GM20431 (cell line): ENCODE measurements at regions not wholly inside any gene's neighbourhood (a gene's known extent, or its start where the extent isn't known, plus 50 kb on each side); places are given as distances from the start of the nearest gene placed in this dataset.

ENCODE experiments used
- in situ Hi-C: fragments of 300-500 bp; cut with MseI, MboI; formaldehyde crosslinking; loops from one replicate; pipeline ENCODE4 v1.15.0; 2020; ENCODE audit warnings: low sequenced_read_pairs; ENCODE audit not compliant: unreplicated experiment

GRCh38 chr12:28909291-28909690 lies 239.8 kb upstream of the FAR2 start:
- in situ Hi-C loops: no loop called here

GRCh38 chr12:28925719-28926376 lies 223.2 kb upstream of the FAR2 start:
- in situ Hi-C loops: no loop called here

- in situ Hi-C loops: no loop called here
Measured at GRCh38 chr12:28930704-28931103, 218.4 kb upstream of the FAR2 start.

- in situ Hi-C loops: no loop called here
Measured at GRCh38 chr12:28933176-28933575, 215.9 kb upstream of the FAR2 start.

DNA sequence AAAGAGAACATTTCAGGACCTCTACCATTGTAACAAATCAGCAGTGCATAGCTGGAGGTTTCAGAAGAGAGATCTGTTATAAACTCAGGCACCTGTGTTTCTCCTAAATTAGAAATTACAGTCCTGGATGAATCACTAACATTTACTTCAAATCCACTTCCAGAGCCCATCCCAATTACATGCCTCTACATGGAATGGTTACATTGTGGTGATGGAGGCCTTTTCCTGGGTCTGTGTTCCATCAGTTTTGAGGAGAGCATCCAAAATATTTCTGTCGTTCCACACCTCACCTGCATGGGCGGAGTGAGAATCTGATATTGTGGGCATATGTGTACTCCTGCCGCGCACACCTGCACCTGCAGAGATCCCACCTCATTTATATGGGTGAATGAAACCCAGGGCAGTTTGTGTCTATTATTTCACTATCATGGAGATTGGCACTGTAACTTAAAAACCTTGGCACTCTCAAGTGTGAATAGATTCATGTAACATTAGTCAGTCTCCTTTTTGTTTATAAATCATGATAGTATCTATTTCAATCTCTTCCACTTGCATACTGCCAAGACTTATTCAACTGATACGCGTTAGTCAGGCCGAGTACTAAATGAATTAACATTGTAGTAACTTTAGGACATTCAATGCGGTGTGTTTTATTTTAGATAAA lies 215.1 kb upstream of the FAR2 start:
- in situ Hi-C loops: no loop called here

DNA sequence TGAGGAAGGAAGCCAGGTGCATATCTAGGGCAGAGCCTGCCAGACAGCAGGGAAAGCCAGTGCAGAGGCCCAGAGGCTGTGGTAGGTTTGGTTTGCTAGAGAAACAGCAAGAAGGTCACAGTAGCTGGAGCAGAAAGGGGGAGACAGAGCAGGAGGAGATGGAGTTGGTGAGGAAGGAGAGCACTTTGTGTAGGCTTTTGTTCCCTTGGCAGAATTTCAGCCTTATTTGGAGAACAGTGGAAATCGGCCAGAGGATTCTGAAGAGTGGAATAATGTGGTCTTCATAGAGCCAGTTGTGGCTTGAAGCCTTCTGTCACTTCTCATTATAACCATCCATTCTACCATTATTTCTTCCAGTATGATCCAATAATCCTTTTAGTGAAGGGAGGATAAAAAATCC lies 212.9 kb upstream of the FAR2 start:
- in situ Hi-C loops: no loop called here

DNA sequence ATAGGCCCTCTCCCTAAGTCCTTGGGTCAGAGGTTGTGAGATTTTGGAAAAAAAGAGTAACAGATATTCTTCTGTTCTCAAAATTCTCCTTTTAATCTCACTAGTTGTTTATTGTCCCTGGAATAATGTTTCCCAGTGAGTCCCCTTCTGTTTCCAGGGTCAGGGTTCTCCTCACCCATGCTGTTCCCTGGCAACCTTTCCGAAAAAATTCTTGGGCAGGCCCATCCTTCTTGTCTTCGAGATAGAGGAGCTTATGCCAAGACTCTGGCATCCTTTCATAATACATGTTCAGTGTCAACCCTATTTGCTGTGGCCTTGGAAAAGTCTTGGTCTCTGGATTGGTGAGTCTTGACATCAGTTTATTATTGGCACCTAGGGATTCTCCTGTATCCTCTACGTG lies 212.4 kb upstream of the FAR2 start:
- in situ Hi-C loops: no loop called here

DNA sequence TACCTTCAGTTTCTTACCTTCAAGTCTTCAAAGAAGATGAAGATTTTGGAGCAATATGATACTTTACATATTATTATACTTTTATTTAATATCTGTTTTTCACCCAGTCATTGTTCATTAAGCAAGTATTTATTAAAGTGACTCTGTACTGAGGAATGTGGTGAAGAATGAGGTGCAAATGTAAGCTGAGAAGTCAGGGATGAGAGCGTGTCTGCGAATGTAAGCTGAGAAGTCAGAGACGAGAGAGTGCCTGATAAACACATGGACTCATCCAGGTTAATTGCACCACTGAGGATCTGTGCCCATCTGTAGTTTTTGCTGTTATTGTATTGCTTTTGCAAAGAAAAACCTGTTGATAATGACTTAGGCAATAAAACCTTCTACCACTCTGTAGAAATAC lies 211.9 kb upstream of the FAR2 start:
- in situ Hi-C loops: no loop called here

DNA sequence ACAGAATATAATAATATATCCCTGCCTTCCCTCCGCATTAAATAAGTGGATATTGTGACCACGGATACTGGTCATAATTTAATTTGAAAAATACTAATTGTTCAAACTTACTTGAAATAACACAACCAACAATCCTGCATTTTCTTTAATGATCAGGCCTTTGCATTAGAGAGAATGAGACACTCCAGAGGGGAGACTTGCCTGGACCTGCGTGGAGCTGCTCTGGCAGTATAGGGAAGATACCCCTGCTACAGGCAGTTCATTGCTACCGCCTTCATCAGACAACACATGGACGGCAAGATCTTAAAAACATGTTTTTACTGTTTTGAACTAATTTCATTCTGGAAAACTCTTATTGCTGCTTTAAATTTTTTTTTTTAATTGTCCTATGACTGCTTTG lies 211.0 kb upstream of the FAR2 start:
- in situ Hi-C loops: no loop called here

- in situ Hi-C loops: no loop called here
Measured at GRCh38 chr12:28938581-28939235, 210.4 kb upstream of the FAR2 start.

- in situ Hi-C loops: no loop called here
Measured at GRCh38 chr12:28939427-28939826, 209.7 kb upstream of the FAR2 start.

GRCh38 chr12:28941248-28941647 lies 207.8 kb upstream of the FAR2 start:
- in situ Hi-C loops: no loop called here

GRCh38 chr12:28946361-28946760 lies 202.7 kb upstream of the FAR2 start:
- in situ Hi-C loops: no loop called here

DNA sequence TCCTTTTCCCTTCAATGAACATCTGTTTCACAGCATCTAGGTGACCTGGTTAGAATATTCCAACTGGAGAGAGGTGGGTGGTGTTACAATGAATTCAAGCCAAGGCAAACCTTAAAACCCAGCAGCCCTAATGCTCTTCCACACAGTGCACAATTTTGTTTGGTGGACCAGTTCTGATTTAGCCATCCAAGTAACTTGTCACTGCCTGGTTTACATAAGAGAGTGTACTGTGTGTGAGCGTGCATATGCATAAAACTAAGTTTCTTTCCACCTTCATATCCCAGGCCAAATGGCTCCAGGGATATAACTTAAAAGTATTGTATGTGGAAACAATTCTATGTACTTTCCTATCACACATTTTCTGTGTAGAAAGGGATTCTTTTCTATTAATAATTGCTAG lies 200.4 kb upstream of the FAR2 start:
- in situ Hi-C loops: no loop called here

DNA sequence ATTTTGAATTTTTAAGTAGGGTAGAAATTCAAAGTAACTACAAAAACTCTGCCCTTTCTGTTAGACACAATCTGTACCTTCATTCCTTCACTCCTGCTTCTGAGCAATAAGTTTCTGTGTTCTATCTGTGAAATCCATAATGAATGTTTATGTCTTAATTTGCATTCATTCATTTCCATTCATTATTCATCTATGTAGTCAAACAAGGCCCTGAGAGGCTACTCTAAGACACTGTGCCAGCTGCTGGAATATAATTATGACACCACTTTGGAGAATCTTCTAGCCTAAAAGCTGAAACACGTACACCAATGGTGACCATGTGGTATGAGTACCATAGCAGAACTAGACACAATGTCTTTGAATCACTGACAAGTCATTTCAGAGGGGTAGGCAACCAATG lies 199.9 kb upstream of the FAR2 start:
- in situ Hi-C loops: no loop called here

GRCh38 chr12:28950049-28950448 lies 199.0 kb upstream of the FAR2 start:
- in situ Hi-C loops: no loop called here

- in situ Hi-C loops: no loop called here
Measured at GRCh38 chr12:28951935-28952334, 197.1 kb upstream of the FAR2 start.

- in situ Hi-C loops: no loop called here
Measured at GRCh38 chr12:28954333-28954732, 194.7 kb upstream of the FAR2 start.

DNA sequence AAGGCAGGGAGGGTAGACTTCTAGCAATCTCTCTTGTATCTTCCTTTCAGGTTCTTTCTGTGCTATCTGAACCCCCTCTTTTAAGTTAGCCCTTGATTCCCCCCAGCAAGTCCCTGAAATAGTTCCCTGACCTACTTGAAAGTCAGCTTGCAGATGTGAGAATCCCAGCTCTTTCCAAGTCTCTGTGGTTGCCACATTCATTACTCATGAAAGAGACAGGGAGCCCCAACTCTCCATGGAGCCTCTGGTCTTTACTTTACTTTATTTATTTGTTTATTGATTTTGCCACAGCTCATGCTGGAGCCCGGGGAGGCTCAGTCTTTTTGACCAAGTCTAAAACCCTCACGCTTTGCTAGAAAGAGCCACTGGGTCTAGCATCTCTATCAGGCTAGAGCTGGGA lies 193.6 kb upstream of the FAR2 start:
- in situ Hi-C loops: no loop called here

DNA sequence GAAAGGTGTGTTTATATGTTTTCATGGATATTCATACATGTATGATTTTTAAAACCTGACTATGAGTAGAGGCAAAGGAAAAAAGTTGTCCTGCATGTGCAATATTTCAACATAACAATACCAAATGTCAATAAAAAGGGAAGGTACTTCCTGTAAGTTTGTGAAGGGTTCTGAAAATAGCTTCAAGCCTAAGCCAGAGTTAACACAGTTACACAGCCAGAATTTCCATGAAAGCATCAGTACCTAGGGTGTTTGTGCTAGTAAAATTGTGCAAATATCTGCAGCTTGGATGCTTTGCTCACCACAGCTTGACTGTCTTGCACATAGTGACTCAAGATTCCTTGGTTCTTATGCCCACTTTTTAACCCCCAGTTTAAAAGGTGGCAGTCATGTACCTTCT lies 193.1 kb upstream of the FAR2 start:
- in situ Hi-C loops: no loop called here

DNA sequence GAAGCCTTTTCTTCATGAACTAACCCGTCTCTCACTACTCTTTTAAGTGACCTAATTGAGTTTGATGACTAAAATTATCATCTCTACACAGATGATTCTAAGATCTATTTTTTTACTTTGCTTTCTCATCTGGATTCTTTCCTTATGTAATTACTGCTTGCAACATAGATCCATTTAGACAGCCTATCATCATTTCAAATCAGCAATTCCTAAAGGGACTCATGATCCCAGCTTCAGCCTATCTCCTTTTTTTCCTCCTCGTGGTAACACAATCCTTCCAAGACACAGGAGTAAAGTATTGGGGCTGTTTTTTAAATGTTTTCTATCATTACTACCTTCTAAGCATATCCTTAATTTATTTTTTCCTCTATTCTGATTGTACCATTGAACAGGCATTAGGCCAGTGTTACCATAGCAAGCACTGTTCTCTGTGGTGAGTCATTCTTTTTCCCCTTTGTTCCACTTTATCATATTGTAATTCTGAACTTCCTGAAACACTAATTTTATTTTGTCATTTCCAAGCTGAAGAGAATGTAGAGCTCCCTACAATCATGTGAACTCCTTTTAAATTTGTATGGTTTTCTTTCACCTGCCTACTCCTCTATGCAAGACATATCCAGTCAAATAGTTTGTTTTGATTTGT lies 190.4 kb upstream of the FAR2 start:
- in situ Hi-C loops: no loop called here
